GM12872 (cell line): ENCODE measurements at regions not wholly inside any gene's neighbourhood (a gene's known extent, or its start where the extent isn't known, plus 50 kb on each side); places are given as distances from the start of the nearest gene placed in this dataset.

ENCODE experiments used
- TF ChIP-seq, protein P1 (sequence below): IDR thresholded peaks from 3 replicates; pipeline ENCODE4 v1.5.1; 2011; ENCODE audit warnings: low read depth, mild to moderate bottlenecking, low read length, moderate library complexity; ENCODE audit not compliant: insufficient read depth

DNA sequence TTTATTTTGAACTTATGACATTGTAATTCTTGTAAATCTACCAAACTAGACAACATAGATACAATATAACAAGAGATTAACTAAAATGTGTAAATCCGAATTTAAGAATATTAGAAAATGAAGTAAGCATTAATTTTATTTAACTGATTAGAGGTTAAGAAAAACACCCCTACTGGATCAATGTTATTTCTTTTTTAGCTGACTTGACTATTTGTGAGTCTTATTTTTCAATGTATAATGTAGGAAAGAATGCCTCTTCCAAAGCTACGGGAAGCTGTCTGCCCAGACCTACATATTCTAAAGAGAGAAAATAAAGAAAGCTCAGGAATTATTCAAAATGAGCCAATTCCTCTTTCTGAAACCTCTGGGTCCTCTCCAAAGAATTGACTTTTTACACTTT is 490.8 kb upstream of the CDH7 start:
- TF ChIP-seq, protein P1, sequence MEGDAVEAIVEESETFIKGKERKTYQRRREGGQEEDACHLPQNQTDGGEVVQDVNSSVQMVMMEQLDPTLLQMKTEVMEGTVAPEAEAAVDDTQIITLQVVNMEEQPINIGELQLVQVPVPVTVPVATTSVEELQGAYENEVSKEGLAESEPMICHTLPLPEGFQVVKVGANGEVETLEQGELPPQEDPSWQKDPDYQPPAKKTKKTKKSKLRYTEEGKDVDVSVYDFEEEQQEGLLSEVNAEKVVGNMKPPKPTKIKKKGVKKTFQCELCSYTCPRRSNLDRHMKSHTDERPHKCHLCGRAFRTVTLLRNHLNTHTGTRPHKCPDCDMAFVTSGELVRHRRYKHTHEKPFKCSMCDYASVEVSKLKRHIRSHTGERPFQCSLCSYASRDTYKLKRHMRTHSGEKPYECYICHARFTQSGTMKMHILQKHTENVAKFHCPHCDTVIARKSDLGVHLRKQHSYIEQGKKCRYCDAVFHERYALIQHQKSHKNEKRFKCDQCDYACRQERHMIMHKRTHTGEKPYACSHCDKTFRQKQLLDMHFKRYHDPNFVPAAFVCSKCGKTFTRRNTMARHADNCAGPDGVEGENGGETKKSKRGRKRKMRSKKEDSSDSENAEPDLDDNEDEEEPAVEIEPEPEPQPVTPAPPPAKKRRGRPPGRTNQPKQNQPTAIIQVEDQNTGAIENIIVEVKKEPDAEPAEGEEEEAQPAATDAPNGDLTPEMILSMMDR: no peak

DNA sequence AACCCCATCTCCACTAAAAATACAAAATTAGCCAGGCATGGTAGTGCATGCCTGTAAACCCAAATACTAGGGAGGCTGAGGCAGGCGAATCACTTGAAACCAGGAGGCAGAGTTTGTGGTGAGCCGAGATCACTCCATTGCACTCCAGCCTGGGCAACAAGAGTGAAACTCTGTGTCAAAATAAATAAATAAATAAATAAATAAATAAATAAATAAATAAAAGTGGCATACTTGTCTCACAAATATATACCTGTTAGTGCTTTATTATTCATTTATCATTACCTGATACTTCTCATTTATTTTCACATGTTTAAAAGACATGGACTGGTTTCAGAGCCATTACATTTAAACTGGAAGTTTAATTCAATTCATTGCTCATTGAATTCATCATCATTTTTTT is 491.4 kb upstream of the CDH7 start:
- TF ChIP-seq, protein P1: no peak

DNA sequence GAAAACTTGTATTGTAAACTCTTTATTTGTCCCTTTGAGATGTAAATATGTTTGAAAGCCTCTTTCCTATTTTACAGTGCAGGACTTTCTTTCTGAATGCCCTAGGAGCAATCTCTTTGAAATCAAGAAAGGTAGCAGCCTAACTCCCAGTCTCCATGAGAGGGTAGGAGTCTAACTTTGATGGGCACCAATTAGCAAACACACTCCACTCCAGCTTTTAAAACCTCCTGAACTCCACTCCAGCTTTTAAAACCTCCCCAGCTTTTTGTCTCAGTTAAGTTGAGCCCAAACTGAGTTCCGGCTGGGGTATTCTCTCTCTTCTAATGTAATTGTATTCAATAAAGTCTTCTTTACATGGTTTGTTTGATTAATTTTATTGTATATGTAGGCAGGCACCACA is 493.7 kb upstream of the CDH7 start:
- TF ChIP-seq, protein P1: no peak

DNA sequence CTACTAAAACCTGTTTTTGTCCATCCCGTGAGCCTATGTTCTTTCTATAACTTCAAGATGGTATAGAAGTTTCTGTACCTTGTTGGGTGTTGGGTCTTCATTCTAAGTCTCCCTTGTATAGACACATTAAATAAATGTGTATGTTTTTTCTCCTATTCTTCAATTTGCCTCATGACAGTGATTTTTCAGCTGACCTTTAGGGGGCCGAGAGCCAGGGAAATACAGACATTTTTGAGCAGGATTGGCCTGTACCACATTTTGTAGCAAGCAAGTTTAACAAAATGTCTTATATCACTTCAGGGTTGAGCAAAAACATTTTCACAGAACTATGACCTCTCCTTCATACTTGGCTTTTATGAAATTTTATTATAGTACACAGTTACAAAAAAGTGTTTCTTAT is 495.4 kb upstream of the CDH7 start:
- TF ChIP-seq, protein P1: no peak

DNA sequence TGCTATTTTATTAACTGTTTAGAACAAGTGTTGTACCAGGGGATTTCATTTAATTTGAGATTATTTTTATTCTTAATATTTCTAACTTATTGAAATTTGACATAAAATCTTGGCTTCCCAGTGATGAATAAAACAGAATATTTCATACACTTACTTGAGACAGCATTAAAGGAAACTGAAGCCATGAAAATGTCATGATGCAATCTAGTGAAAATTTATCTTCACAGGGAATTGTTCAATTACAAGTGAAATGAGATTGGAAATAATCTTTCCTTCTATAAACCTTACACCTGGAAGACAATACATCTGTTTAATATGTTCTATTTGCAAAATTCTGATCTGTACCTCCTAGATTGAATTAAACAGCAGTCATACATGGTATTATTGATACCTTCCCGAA is 511.0 kb upstream of the CDH7 start:
- TF ChIP-seq, protein P1: no peak

DNA sequence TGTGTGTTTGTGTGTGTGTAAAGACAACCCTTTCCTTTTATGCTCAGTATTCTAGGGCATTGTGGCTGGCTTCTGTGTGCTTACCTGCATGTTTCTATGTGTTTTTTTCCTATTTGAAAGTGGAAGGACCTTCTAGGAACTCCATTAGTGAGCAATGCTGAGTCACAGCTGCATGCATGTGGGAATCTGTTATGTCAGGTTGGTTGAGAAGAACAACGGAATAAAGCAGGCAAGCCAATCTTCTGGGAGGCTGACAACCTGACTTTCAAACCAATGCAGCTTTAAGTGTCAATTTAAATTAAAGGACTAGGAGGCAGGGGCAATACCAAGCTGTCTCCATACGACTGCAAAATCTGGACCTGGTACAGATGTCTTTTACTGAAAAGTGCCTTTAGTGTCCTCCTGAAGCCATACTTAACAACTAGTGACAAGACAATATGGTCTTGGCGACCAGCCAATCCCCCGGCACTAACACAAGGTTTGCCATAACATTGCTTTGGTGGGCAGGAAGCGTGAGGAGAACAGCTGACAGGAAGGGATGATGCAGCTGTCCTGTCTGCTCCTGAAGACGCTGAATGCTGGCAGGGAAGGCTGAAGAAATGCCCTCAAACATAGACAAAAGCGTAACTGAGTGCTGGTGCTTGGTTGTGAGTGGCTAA is 514.7 kb upstream of the CDH7 start:
- TF ChIP-seq, protein P1: no peak

DNA sequence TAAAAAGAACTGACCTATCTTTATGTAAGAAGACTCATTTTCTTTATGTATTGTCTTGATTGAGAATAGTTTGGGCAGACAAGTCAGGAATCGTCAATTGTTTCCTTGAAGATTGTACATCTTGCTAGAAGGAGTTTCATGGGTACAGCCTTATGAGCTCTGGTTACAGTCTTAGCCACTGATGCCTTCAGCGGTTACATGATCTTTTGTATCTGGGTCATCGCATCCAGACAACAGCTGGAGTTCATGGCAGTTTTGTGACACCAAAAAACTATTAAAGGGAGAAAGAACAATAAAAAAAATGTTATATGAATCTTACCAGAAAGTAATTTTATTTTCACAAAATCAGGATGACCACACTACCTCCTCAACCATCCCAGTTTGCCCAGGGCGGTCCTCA is 520.5 kb upstream of the CDH7 start:
- TF ChIP-seq, protein P1: no peak
